Suprapubic skin (tissue), 4 donors: ENCODE measurements at regions not wholly inside any gene's neighbourhood (a gene's known extent, or its start where the extent isn't known, plus 50 kb on each side); places are given as distances from the start of the nearest gene placed in this dataset.

Experiments
- DNase-seq, 2 donors: peaks; one replicate each; pipeline ENCODE4 v3.0.0-alpha.2; 2019; ENCODE audit warnings: low spot score in 2 of 2
- H3K27ac ChIP-seq: fragments of 200-600 bp; sonication (generic); one replicate; pipeline ENCODE4 v1.5.1; 2019
- H3K27me3 ChIP-seq: fragments of 200-600 bp; sonication (generic); one replicate; pipeline ENCODE4 v1.5.1; 2019
- H3K36me3 ChIP-seq: fragments of 200-600 bp; sonication (generic); one replicate; pipeline ENCODE4 v1.5.1; 2019
- H3K4me1 ChIP-seq: fragments of 200-600 bp; sonication (generic); one replicate; pipeline ENCODE4 v1.5.1; 2019
- H3K4me3 ChIP-seq: fragments of 200-600 bp; sonication (generic); one replicate; pipeline ENCODE4 v1.5.1; 2019; ENCODE audit warnings: mild to moderate bottlenecking
- H3K9me3 ChIP-seq: fragments of 200-600 bp; sonication (generic); one replicate; pipeline ENCODE4 v1.5.1; 2019
- EP300 ChIP-seq: sonication (generic); formaldehyde crosslinking; IDR thresholded peaks from one replicate; pipeline ENCODE4 v1.6.1; 2017; ENCODE audit warnings: antibody characterized with exemption
- POLR2A ChIP-seq, 2 donors: fragments of 450-650 bp; IDR thresholded peaks; one replicate each; pipeline ENCODE4 v1.6.1; 2017; ENCODE audit warnings: antibody characterized with exemption in 2 of 2, mild to moderate bottlenecking in 2 of 2, moderate library complexity in 2 of 2
- POLR2AphosphoS5 ChIP-seq, 3 donors: sonication (generic); formaldehyde crosslinking; IDR thresholded peaks; one replicate each; pipeline ENCODE4 v1.6.1; 2017; ENCODE audit warnings: antibody characterized with exemption in 3 of 3
- WGBS: methylation state at CpG from one replicate; pipeline ENCODE4 v1.1.5; 2018; 5-methylcytosine and 5-hydroxymethylcytosine counted together
- TF ChIP-seq, protein P1 (sequence below), 2 donors: fragments of 200-600 bp in 1 of 2; fragments of 450-650 bp in 1 of 2; sonication (generic) in 1 of 2; IDR thresholded peaks; one replicate each; pipeline ENCODE4 v1.5.1; 2016 to 2019; ENCODE audit warnings: antibody characterized with exemption in 2 of 2, mild to moderate bottlenecking in 1 of 2, moderate library complexity in 1 of 2

DNA sequence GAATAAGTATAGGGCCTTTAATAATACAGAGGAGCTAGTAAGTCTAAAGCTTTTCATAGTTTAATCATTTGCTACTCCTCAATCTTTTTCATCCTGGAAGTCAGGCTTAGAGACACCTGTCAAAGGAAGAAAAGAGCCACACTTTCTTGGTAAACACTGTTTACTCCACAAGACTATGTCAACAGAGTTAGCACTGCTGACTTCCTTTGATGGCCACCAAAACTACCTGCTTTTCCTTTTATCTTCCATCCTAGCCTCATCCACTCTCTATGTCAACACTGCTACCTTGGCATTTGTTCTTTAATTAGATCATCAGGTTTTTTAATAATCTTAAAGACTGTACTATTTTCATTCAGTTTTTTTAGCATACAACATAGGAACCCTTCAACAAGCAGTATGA lies 106.2 kb downstream of the ELAPOR2 start:
- no peaks in the 10 kb centered on the region for H3K4me1 ChIP-seq
- TF ChIP-seq EP300 (no peak), POLR2A (IDR thresholded peaks at IDR 0.05) (no peak), POLR2AphosphoS5 (IDR thresholded peaks at IDR 0.05) (no peak)
- TF ChIP-seq, protein P1, sequence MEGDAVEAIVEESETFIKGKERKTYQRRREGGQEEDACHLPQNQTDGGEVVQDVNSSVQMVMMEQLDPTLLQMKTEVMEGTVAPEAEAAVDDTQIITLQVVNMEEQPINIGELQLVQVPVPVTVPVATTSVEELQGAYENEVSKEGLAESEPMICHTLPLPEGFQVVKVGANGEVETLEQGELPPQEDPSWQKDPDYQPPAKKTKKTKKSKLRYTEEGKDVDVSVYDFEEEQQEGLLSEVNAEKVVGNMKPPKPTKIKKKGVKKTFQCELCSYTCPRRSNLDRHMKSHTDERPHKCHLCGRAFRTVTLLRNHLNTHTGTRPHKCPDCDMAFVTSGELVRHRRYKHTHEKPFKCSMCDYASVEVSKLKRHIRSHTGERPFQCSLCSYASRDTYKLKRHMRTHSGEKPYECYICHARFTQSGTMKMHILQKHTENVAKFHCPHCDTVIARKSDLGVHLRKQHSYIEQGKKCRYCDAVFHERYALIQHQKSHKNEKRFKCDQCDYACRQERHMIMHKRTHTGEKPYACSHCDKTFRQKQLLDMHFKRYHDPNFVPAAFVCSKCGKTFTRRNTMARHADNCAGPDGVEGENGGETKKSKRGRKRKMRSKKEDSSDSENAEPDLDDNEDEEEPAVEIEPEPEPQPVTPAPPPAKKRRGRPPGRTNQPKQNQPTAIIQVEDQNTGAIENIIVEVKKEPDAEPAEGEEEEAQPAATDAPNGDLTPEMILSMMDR (IDR thresholded peaks at IDR 0.05), result no peak
- no peak overlapping the region for H3K27ac ChIP-seq
- no peaks in the 10 kb centered on the region for H3K27me3 ChIP-seq
- no peaks in the 10 kb centered on the region for H3K36me3 ChIP-seq
- DNase-seq, result no peak
- H3K4me3 ChIP-seq, result no peak overlapping the region
- no peaks in the 10 kb centered on the region for H3K9me3 ChIP-seq

DNA sequence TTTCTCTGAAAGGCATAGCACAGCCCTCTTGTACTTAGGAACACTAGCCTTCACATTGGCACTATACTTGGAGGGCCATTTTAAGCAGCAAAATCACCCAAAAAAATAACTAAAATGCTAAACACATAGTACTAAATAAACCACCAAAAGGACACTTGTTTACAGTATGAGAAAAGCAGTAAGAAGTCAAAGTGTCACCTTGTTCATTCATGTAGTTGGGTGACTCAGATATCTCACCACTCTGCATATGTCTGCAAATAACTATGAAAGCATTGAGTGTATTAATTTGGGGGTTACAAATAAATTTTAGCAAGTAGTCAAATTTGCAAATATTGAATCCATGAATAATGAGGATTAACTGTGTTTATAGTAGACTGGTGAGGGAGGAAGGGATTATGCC lies 107.6 kb downstream of the ELAPOR2 start:
- no peaks in the 10 kb centered on the region for H3K9me3 ChIP-seq
- no peaks in the 10 kb centered on the region for H3K36me3 ChIP-seq
- H3K4me3 ChIP-seq, result no peak overlapping the region
- no peak for DNase-seq
- no peak overlapping the region for H3K27ac ChIP-seq
- no peaks in the 10 kb centered on the region for H3K27me3 ChIP-seq
- TF ChIP-seq EP300, result no peak
- no peak for TF ChIP-seq POLR2AphosphoS5 (IDR thresholded peaks at IDR 0.05)
- TF ChIP-seq, protein P1 (IDR thresholded peaks at IDR 0.05), result no peak
- TF ChIP-seq POLR2A (IDR thresholded peaks at IDR 0.05), result no peak
- no peaks in the 10 kb centered on the region for H3K4me1 ChIP-seq

DNA sequence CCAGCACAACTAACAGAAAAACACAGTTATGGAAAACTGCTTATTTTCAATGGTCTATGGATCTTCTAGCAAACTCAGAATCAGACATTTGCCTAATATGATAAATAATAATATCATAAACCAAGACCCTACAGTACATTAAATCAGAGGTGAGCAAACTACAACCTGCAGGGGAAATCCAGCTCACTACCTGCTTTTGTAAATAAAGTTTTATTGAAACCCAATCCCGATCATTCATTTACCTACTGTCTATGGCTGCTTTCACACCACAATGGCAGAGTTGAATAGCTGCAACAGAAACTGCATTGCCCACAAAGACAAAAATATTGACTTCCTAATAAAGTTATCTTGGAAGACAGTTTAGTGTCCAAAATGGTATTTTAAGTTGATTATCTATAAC lies 108.5 kb downstream of the ELAPOR2 start:
- no peaks in the 10 kb centered on the region for H3K4me1 ChIP-seq
- H3K36me3 ChIP-seq, result no peaks in the 10 kb centered on the region
- no peaks in the 10 kb centered on the region for H3K9me3 ChIP-seq
- DNase-seq, result no peak
- H3K4me3 ChIP-seq, result no peak overlapping the region
- 100% methylated on average over 1 of the region's 1 CpG for WGBS
- H3K27ac ChIP-seq, result no peak overlapping the region
- TF ChIP-seq EP300 (no peak), POLR2AphosphoS5 (IDR thresholded peaks at IDR 0.05) (no peak), POLR2A (IDR thresholded peaks at IDR 0.05) (no peak)
- TF ChIP-seq, protein P1 (IDR thresholded peaks at IDR 0.05), result no peak
- no peaks in the 10 kb centered on the region for H3K27me3 ChIP-seq

DNA sequence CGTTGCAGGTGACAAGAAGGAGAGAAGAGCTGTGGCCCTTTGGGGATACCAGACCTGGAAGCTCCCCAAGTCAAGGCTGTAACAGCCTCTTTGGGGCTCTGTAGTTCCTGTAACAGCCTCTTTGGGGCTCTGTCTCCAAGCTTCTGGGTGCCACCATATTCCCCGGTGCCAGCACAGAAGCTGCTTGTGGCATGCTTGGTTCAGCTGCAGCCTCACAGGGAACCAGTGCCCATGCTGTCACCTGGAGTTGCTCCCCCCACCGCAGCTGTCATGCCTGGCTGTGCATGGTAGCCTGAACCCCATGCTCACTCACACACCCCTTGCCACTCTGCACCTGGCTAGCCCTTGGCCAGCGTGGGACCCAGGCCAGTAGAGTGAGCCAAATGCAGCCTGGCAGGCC lies 109.1 kb downstream of the ELAPOR2 start:
- Histone ChIP-seq H3K27ac (no peak overlapping the region), H3K4me1 (no peaks in the 10 kb centered on the region), H3K27me3 (no peaks in the 10 kb centered on the region), H3K4me3 (no peak overlapping the region), H3K36me3 (no peaks in the 10 kb centered on the region), H3K9me3 (no peaks in the 10 kb centered on the region)
- WGBS, result 90% methylated on average over 2 of the region's 4 CpGs
- no peak for DNase-seq
- TF ChIP-seq, protein P1 (IDR thresholded peaks at IDR 0.05), result no peak
- TF ChIP-seq EP300, result no peak
- TF ChIP-seq POLR2AphosphoS5 (IDR thresholded peaks at IDR 0.05), result no peak
- no peak for TF ChIP-seq POLR2A (IDR thresholded peaks at IDR 0.05)

DNA sequence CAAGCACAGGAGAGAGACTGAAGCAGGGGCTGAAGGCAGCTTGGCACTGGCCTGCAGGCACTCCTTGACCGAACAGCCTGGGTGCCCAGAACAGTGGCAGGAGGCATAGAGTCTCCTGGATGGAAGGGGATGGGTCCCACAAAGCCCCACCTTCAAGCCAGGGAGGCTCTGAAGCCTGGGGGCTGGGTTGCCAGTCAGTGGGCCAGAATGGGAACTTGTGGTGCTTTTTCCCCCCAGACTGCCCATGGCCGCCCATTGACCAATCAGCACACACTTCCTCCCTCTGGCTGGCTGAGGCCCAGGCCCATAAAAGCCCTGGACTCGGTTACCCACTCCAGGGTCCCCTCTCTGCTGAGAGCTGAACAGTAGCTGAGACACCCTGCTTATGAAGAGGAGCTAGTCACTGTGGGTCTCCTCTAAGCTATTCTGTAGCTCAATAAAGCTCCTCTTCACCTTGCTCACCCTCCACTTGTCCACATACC lies 109.6 kb downstream of the ELAPOR2 start:
- H3K4me1 ChIP-seq, result no peaks in the 10 kb centered on the region
- TF ChIP-seq EP300 (no peak), POLR2A (IDR thresholded peaks at IDR 0.05) (no peak), POLR2AphosphoS5 (IDR thresholded peaks at IDR 0.05) (no peak)
- TF ChIP-seq, protein P1 (IDR thresholded peaks at IDR 0.05), result no peak
- H3K9me3 ChIP-seq, result no peaks in the 10 kb centered on the region
- no peak overlapping the region for H3K4me3 ChIP-seq
- no peaks in the 10 kb centered on the region for H3K27me3 ChIP-seq
- 78% methylated on average over 3 of the region's 3 CpGs for whole genome bisulfite sequencing
- H3K27ac ChIP-seq, result no peak overlapping the region
- no peaks in the 10 kb centered on the region for H3K36me3 ChIP-seq
- DNase-seq, result no peak
